ENCODE measurements at regions not wholly inside any gene's neighbourhood (a gene's known extent, or its start where the extent isn't known, plus 50 kb on each side); places are given as distances from the start of the nearest gene placed in this dataset.

GRCh38 chr6:94049001-94049400, 629.6 kb upstream of the EPHA7 start:
- peaks cover 0 to 4% (median 0%) of the 10 kb centered on the region in 4 donors for H3K27me3 ChIP-seq (ENCODE audit: control insufficient read depth in 4 of 4, insufficient read depth in 4 of 4, low read length in 3 of 4)
- no peaks in the 10 kb centered on the region for H3K9me3 ChIP-seq (ENCODE audit: control insufficient read depth in 4 of 4, low read length in 3 of 4)
- no peaks in the 10 kb centered on the region for H3K36me3 ChIP-seq (ENCODE audit: control insufficient read depth in 4 of 4, insufficient read depth in 3 of 4, low read depth in 1 of 4, low read length in 3 of 4)
- no peak for TF ChIP-seq JUND (IDR thresholded peaks at IDR 0.05)
- TF ChIP-seq FOXA2 (IDR thresholded peaks at IDR 0.05) = no peak
- TF ChIP-seq HNF4A (conservative IDR thresholded peaks at IDR 0.05) = no peak
- no peak for TF ChIP-seq NR2F2 (IDR thresholded peaks at IDR 0.05)
- TF ChIP-seq, protein P1, sequence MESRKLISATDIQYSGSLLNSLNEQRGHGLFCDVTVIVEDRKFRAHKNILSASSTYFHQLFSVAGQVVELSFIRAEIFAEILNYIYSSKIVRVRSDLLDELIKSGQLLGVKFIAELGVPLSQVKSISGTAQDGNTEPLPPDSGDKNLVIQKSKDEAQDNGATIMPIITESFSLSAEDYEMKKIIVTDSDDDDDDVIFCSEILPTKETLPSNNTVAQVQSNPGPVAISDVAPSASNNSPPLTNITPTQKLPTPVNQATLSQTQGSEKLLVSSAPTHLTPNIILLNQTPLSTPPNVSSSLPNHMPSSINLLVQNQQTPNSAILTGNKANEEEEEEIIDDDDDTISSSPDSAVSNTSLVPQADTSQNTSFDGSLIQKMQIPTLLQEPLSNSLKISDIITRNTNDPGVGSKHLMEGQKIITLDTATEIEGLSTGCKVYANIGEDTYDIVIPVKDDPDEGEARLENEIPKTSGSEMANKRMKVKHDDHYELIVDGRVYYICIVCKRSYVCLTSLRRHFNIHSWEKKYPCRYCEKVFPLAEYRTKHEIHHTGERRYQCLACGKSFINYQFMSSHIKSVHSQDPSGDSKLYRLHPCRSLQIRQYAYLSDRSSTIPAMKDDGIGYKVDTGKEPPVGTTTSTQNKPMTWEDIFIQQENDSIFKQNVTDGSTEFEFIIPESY (IDR thresholded peaks at IDR 0.05) = no peak
- TF ChIP-seq MAX (IDR thresholded peaks at IDR 0.05) = no peak
- no peak for TF ChIP-seq YY1 (IDR thresholded peaks at IDR 0.05)
- TF ChIP-seq SP1 (IDR thresholded peaks at IDR 0.05) = no peak
- no peak for TF ChIP-seq EGR1 (IDR thresholded peaks at IDR 0.05; ENCODE audit: low read depth in 2 of 2)
- no peak for TF ChIP-seq HNF4G (IDR thresholded peaks at IDR 0.05)
- no peak for TF ChIP-seq REST (IDR thresholded peaks at IDR 0.05)
- TF ChIP-seq RAD21 (IDR thresholded peaks at IDR 0.05) = no peak
- no peak for TF ChIP-seq ATF3 (IDR thresholded peaks at IDR 0.05)
- no peak for TF ChIP-seq GABPA (IDR thresholded peaks at IDR 0.05 in 1 of 2, conservative IDR thresholded peaks at IDR 0.05 in 1 of 2)
- no peaks in the 10 kb centered on the region for H3K4me1 ChIP-seq (ENCODE audit: control insufficient read depth in 4 of 4, insufficient read depth in 4 of 4, low read length in 3 of 4)
- H3K27ac ChIP-seq (ENCODE audit: low read depth in 1 of 2, low read length in 2 of 2) = no peak overlapping the region
- no peak overlapping the region for H3K4me3 ChIP-seq (ENCODE audit: low read depth in 1 of 3, low read length in 3 of 3)
- no peak for DNase-seq (ENCODE audit: low spot score)
- no peak overlapping the region for H3K9ac ChIP-seq (ENCODE audit: low read depth in 1 of 2, low read length in 2 of 2)

DNA sequence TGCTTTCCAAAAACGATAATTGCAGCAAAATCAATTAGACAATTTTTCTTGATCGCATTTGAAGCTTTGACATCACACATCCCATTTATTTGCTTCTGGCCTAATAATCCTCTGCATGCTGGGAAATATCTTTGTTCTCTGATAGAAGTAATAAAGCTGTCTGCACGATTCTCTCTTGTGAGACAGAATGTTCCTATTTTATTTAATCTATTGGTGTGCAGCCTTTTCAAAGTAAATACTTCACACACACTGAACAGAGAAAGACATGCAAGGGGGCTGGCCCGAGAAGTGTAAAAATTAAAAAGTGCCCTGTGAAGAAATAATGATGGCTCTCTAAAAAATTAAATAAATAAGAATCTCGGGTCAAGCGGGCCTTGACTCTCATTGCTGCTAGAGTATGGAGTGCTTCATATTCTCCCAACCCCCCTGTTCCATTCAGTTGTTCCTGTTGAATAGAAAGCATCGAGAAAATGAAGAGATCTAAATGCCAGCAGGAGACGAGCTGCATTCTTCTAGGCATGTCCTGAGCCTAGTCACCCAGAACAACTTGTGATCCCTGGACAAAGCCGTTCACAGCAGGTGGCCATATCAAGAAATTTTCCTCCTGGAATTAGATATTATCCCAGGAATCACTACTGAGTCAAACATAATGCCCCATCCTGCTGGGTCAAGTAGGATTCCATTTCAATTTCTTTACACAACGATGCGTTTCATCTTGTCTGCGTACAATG, 625.9 kb upstream of the EPHA7 start:
- H3K27me3 ChIP-seq (ENCODE audit: control insufficient read depth in 4 of 4, insufficient read depth in 4 of 4, low read length in 3 of 4) = peaks cover 0 to 4% (median 0%) of the 10 kb centered on the region in 4 donors
- peaks cover 0 to 2% (median 0%) of the 10 kb centered on the region in 4 donors for H3K4me1 ChIP-seq (ENCODE audit: control insufficient read depth in 4 of 4, insufficient read depth in 4 of 4, low read length in 3 of 4)
- DNase-seq (ENCODE audit: low spot score) = no peak
- H3K27ac ChIP-seq (ENCODE audit: low read depth in 1 of 2, low read length in 2 of 2) = no peak overlapping the region
- no peaks in the 10 kb centered on the region for H3K9me3 ChIP-seq (ENCODE audit: control insufficient read depth in 4 of 4, low read length in 3 of 4)
- no peak overlapping the region for H3K4me3 ChIP-seq (ENCODE audit: low read depth in 1 of 3, low read length in 3 of 3)
- H3K9ac ChIP-seq (ENCODE audit: low read depth in 1 of 2, low read length in 2 of 2) = no peak overlapping the region
- TF ChIP-seq SP1 (IDR thresholded peaks at IDR 0.05) (no peak), GABPA (IDR thresholded peaks at IDR 0.05 in 1 of 2, conservative IDR thresholded peaks at IDR 0.05 in 1 of 2) (no peak), FOXA1 (IDR thresholded peaks at IDR 0.05) (no peak)
- H3K36me3 ChIP-seq (ENCODE audit: control insufficient read depth in 4 of 4, insufficient read depth in 3 of 4, low read depth in 1 of 4, low read length in 3 of 4) = no peaks in the 10 kb centered on the region
- 65% methylated on average over 12 of the region's 12 CpGs for WGBS
